ENCODE measurements at regions not wholly inside any gene's neighbourhood (a gene's known extent, or its start where the extent isn't known, plus 50 kb on each side); places are given as distances from the start of the nearest gene placed in this dataset.
"Not testable (repeated sequence)": the region's sequence is repeated elsewhere in the genome, so short reads cannot be mapped to it uniquely, and the experiment has no call there.

DNA sequence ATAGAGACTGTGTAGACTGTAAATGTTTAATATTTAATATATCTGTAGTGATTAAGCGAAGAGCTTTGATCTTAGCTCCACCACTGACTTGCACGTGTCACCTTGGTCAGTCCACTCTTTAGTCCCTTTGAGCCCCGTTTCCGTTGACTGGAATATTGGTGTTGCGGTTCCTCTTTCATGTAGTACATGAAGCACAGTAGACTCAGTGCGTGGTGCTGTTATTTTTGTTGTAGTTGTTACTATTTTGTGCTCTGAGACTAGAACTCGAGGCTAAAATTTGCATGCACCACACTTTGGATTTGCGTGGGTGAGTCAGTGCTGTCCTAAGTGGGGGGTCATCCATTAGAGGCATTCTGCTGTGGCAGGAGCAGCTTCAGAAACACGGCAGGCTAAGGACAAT, 291.4 kb downstream of the QKI start:
- DNase-seq = no peak

DNA sequence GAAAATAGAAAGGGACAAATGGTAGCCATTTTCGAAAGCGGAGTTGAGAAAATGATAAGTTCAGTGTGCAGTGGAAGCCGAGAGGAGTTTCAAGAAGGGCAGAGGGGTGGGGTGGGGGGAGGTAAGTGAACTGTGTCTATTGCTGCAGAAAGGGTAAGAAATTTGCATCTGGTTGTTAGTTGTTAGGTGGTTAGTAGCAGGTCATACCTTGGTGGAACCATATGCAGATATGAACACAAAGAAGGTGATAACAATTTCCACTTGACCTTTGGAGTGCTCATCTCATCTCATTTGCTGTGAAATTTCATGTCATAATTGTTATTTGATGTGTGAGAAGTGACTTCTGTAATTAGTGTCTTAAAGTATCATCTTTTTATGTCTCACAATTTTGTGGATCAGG, 288.2 kb downstream of the QKI start:
- DNase-seq = no peak

DNA sequence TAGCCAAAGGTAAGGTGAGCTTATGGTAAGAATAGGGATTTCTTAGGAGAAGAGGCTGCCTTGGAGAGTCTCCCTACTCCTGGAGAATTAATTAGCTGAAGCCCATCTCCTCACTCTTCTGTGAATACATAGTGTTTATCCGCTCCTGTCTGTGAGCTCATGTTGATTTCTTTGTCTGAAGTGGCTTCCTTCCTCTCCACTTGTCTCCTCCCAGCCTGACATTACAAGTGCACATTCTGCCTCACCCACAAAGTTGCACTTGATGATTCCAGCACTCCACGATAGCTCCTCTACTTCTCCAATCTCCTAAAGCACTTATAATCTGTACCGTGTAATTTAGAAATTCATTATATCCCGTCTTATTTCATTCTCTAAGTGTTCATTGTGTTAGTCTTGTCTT, 287.2 kb downstream of the QKI start:
- DNase-seq = no peak

DNA sequence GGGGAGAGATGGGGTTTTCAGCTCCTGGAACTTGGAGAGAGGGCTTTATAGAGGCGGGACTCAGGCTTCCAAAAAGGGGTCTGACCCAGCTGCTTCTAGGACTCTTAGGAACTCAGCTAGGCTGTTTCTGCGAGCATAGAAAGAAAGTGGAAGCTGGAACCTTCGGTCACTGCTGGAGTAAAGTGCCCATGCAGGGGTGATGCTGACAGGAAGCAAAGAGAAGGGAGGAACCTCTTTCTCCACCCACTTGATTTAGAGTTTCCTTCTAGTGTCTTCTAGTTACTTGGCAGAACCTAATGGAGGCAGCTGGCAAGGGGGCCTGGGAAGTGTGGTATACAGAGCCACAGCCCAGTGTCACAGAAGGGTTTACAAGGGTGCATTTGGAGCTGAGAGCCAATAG, 283.6 kb downstream of the QKI start:
- DNase-seq = no peak

DNA sequence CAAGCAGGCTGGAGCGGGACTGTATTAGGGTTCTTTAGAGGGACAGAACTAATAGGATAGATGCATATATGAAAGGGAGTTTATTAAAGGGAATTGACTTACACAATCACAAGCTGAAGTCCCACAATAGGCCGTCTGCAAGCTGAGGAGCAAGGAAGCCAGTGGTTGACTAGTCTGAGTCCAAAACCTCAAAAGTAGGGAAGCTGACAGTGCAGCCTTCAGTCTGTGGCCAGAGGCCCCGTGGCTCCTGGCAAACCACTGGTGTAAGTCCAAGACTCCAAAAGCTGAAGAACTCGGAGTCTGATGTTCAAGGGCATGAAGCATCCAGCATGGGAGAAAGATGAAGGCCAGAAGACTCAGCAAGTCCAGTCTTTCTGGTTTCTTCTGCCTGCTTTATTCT, 281.8 kb downstream of the QKI start:
- not testable (repeated sequence) for DNase-seq

DNA sequence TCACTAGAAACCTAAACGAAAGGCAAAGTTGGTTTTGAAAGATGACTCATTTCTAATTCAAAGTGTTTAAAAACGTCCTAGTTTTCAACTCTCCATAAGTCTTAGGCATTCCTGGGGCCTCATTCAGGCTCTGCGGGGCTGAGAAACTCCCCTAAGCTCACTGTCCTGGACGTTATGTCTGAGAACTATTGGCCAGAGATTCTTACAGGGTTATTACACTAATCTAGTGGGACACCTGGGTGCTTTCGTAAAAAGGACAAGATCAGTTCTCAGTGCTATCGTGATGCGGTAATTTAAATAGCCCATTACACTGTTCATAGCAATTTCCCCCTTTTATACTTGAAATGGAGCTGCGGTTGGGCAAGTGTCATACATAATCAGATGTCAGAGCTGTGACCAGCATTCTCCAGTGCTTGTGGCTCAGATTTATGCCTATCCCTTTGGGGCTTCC, 280.9 kb downstream of the QKI start:
- no peak for DNase-seq

DNA sequence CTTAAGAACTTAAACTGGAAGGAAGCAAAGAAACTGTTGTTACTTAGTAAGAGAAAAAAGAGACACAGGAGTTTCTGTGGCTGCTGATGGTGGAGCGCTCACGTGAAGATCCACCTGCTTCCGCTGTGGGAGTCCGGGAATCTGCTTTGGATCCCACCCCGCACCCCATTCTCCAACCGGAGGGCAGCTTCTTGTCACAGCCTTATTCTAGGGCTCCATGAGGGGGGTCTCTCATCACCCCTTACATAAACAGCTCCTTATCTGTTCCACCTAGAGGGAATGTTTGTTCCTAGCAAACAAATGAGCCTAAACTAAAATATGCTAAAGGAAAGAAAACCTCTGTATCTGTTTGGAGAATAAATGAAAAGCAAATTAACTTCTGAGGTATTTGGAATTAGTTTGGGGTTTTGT, 280.5 kb downstream of the QKI start:
- DNase-seq = no peak

DNA sequence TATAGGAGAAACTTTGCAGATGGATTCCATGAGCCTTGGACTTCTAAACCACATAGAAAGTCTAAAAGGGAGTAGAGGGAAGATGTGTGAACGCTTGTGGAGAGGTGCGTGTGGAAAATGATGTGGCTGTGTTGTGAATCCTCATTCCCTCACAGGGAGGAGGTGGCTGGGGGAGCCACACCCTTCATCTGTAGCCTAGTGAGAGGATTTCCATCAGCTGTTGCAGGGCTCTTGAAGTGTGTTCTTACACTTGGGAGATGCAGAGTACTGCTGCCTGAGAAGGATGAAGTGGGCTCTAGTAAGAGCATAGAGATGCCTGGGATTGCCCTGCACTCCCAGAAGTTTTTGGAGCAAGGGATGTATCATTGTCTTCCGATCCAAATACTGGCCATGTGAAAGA, 279.6 kb downstream of the QKI start:
- DNase-seq = no peak

DNA sequence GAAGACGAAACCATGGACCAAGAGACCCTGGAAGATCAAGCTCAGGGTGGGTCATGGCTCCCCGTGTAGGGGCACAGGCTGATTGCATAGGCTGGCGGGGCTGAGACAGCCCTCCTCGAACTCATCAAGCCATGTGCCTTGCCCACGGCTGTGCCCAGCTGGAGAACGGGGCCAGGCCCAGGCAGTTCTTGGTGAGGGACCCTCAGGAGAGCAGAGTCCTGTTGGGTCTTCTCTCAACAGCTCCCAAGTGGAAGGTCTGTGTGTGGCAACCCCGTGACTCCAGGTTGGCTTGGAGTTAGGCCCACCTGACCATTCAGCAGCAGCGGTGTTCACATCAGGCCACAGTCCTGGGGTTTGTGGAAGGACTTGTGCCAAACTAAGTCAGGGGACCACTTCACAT, 276.5 kb downstream of the QKI start:
- no peak for DNase-seq

DNA sequence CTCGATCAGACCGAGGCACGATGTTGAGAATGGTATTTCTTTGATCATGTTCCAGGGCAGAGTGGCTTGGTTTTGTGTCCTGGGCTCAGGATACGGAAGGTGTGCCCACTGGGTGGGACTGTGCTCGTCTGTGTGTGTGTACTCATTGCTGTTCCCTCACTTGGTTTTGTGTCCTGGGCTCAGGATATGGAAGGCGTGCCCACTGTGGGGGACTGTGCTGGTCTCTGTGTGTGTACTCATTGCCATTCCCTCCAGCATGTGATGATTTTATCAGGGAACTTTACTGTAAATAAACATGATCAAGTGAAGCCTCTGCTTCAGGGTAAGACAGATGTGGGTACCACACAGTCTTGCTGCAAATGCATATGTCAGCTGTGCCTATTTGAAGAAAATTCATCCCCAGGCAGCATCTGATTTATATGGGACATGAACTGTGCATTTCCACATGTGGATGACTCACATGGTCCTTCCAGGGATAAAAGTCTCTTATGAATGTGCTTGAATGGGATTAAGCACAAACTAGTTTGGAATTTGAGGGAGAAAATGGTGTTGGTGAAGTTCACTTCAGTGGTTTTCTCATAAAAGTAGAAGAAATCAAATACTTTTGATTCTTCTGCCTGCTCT, 274.3 kb downstream of the QKI start:
- DNase-seq = no peak

DNA sequence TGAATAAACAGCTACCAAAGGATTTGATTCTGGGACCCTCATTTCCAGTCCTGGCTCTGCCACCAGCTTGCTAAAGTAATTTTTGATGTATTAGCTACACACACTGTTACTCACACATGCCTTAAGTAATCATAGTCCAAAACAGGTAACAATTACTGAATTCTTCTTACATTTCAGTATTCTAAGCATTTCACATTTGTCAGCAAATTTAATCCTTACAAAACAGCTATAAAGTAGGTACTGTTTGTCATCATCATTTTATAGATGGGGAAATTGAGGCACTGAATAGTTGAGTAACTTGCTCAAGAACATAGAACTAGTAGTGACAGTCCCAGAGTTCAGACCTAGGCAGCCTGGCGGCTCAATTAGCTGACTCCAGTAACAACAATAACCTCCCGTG, 272.6 kb downstream of the QKI start:
- DNase-seq = no peak

DNA sequence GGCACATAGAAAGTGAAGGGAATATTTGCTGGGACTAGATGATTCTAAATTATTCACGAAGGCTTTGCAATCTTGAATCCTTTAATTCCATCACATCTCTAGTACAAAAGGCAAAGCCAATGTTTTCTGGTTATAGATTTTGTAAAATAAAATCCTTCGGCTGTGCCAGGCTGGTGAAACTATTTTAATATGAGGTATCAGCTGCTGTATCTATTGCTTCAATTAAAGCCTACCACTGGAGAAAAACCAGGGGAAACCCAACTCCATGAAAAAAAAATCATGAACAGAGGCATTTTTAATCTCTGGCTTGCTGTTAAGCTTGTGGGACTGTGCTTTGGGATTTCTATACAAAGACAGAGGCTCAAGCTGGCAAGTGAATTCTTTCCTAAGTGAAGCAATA, 271.8 kb downstream of the QKI start:
- no peak for DNase-seq

DNA sequence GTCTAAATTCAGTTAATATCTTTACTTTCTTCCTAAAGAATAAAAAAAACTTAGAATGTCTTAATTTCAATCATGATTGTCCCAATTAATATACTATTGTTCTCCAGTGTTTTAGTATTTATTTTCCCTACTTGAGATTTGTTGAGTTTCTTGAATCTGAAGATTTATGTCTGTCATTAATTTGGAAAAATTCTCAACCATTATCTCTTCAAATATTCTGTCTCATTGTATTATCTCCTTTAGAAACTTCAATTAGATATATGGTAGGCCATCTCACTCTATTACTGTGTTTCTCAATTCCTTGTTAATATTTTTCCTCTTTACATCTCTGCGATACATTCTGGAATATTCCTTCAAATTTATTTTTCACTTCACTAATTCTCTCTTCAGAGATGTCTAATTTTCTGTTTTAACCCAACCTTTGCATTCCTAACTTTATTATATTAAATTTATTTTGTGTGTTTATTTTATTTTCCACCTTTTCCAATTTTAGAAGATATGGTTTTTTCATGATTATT, 268.6 kb downstream of the QKI start:
- DNase-seq = no peak

DNA sequence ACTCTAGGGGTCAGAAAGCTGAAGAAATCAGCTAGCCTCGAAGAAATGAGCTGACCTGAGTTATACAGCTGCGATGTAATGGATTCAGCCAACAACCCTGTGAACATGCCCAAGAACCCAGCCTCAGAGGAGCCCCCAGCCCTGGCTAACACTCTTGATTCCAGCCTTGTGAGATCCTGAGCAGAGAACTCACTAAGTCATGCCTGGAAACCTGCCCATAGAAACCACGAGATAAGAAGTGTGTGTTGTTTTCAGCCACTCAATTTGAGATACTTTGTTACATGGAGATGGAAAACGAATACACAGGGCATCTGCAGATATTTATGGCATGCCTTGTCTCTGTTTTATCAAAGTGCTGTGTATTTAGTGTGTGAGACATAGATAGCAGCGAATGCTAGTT, 265.2 kb downstream of the QKI start:
- DNase-seq = no peak

DNA sequence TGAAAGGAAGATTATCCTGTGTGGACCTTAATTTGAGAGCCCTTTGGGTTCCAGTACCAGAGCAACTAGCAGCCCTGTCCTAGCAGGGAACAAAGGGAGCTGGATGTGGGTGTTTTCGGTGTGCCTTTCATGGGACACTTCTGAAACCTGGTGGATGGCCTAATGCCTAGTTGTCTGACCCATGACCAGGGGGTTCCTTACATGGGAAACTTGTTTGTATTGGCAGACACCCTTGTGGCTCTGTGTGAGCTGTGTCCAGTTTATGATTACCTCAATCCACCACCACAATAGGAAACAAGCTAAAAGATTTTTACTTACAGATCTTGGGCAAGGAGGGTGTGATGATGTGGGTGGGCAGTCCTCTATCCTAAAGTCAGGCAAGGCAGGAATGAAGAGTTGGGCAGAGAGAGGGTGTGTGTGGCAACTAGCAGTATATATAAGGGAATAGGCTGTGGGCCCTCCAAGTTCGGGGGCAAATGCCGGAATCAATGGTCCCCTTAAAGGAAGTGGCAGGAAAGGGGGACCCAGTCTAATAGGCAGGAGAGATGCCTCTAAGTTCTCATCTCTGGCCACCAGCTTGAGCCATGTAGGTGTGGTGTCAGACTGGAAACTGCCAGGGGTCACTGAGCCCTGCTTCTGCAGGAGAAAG, 264.6 kb downstream of the QKI start:
- no peak for DNase-seq

DNA sequence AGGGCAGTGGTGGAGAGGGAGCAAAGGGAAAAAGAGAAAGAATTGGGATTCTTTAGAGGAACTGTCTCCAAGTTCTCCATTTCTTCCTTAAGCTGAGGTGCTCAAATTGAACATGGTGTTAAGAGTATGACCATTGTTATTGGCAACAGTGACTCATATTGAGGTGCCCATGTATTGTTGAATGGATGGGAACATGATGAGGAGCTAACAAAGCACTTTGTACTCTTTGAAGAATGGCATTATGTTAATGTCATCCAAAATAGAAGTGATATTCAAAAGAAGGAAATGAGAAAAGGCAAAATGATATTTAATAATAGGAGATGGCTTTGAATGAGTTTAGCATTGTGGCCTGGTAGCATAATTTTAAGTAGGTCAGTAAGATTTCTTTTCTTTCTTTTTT, 261.1 kb downstream of the QKI start:
- no peak for DNase-seq

DNA sequence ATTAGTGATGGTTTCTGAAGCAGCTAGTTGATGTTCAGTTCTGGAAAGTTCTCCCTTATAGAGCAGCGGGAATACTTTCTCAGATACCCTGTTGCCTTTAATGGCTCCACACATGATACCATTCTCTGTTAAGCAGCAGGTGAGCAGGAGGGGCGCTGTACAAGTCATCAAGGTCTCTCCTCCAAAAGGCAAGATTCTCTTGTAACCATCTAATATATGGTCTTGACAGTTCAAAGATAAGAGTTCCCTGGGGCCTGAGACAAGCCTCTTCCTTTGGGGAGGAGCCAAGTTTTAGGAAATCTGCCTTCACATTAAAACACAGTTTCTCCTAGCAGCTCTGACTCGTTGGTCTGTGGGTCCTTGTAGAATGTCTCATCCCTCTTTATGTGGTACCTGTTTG, 258.2 kb downstream of the QKI start:
- DNase-seq = no peak

DNA sequence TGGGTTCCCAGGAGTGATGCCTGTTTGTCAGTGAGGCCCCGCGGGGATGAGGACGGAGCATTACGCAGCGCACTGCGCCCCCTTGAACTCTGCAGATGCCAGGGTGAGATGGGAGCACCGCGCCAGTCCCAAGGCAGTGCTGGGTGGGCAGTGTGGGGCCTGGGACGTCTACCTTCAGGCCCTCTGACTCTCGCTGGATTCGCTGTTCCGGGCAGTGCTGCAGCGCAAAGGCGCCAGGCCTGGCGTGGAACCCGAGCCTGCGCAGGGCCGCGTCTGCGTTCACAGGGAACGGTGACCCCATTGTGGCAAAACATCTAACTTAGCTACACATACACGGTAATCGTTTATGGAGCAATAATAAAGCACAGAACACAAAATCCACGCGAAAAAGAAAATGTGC, 257.3 kb downstream of the QKI start:
- no peak for DNase-seq

DNA sequence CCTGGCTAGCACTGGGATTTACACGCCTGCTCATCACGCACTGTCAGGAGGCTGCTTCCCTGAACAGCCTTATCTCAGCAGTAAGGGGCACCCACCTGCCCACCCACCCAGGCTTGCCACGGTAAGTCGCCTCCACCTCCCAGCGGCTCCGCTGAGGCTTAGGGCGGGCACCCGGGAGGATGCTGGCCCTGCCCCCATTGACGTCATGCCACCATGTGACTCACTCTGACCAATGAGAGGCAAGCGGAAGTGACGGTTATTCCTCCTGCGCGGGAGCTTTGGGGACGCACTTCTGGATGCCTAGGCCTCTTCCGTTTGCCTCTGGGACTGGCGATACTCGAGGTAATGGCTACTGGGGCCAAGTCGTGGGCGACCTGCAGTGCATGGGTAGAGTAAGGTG, 256.8 kb downstream of the QKI start:
- no peak for DNase-seq

DNA sequence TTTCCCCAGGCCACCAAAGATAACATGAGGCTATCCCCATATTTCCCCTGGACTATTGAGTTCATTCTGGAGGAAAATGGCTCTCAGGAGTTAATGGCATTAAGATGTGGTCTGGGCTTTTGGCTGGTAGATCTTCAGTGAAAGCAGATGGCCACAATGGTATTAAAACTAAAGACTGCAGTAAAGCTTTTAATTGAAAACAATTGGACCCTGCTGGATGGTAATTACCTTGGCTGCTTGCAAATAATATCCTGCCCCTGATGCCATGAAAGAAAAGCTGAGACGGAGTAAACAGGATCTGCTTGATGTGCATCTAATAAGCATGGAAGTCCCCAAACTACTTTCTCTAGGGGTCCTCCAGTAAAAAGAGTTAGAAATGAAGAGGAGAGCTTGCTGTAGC, 255.8 kb downstream of the QKI start:
- no peak for DNase-seq

DNA sequence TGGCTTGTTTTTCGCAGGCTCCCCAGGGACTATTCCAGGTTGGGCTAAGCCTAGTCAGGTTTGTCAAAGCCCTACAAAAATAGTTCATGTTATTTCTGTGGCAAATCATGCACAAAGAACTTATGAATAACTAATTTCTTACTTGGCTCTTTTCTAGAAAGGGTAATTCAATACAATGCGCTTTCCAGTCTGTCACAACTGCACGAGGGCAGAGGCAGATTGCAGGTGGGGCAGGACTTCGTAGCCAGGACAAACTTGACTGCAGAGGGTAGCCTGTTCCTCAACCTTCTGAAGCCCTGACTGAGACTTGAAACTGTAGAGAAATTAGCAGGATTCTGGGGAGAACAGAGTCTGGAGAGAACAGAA, 253.5 kb downstream of the QKI start:
- DNase-seq = no peak

DNA sequence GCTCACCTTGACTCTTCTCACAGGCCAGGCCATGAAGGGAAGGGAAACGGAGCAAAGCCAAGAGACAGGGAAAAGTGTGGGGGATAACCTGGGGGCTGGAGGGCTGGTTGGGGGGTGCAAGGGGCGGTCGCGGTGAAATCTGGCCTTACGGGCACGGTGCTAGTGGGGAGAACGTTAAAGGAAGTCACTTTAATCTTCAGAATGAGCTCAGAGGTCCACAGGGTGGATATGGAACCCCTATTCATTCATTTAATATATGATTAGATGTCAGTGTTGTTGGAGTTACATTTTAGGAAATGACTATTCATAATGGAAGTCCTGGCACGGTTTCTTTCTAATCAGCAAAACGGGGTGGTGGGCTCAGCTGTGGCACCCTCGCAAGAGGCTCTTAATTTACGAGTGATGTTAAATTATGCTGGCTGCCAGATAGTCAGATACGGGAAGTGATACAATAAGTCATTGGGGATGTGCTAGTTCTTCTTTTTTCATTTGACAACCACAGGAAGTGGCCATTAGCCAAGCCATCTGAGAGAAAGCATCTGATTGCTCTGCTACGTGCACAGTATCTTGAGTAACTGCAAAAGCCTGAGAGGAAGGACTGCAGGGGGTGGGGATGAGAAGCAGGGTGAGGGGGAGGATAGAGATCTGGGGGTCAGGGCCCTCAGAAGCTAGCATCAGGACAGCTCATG, 253.0 kb downstream of the QKI start:
- DNase-seq = no peak

DNA sequence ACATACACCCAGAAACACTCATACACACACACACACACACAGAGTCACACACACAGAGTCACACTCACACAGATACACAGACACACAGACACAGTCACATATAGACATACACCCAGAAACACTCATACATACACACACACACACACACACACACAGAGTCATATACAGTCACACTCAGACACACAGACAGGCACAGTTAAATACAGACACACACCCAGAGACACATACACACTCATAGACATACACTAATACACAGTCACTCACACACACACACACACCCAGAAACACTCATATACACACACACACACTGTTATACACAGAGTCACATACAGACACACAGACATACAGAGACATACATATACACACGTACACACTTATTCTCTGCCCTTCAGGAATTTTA, 250.9 kb downstream of the QKI start:
- DNase-seq = no peak

DNA sequence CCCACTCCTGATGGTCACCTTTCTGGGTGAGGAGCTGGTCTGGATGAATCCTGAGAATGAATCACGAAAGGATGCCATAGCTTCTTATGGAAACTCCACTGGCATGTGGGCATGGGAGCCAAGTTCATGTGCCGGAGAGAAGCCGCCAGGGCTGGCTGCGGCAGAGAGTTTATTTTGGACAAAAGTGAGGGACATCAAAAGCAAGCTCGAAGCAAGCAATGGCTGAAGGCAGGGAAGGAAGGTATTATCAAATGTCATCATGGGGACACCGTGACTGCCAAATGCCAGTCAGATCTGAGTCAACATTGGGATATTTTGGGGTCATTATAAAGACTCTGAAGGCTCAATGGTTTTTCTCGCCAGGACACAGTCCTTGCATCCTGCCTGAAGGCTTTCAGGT, 249.1 kb downstream of the QKI start:
- DNase-seq = no peak
